Spleen (tissue), 11 donors: ENCODE measurements at regions not wholly inside any gene's neighbourhood (a gene's known extent, or its start where the extent isn't known, plus 50 kb on each side); places are given as distances from the start of the nearest gene placed in this dataset.

Experiments
- DNase-seq: peaks from one replicate; pipeline ENCODE4 v3.0.0-alpha.2; 2020
- H3K27ac ChIP-seq, 8 donors: fragments of 200-600 bp; sonication (generic) in 7 of 8; 1 replicate in 4 of 8; 2 replicates in 4 of 8; pipeline versions ENCODE4 v1.5.0 to v1.8.0; 2016 to 2021; ENCODE audit warnings: inconsistent platforms in 4 of 8, mild to moderate bottlenecking in 4 of 8, moderate library complexity in 1 of 8
- H3K27me3 ChIP-seq, 7 donors: fragments of 200-600 bp; sonication (generic) in 6 of 7; replicated peaks in 1 of 7; 1 replicate in 4 of 7; 2 replicates in 3 of 7; pipeline versions ENCODE4 v1.5.0 to v1.8.0; 2016 to 2021; ENCODE audit warnings: inconsistent platforms in 3 of 7, mild to moderate bottlenecking in 1 of 7
- H3K36me3 ChIP-seq, 6 donors: fragments of 200-600 bp; sonication (generic) in 5 of 6; 1 replicate in 4 of 6; 2 replicates in 2 of 6; pipeline versions ENCODE4 v1.5.0 to v1.8.0; 2016 to 2021; ENCODE audit warnings: inconsistent platforms in 2 of 6
- H3K4me1 ChIP-seq, 6 donors: fragments of 200-600 bp; sonication (generic) in 5 of 6; 1 replicate in 3 of 6; 2 replicates in 3 of 6; pipeline versions ENCODE4 v1.5.0 to v1.8.0; 2016 to 2021; ENCODE audit warnings: inconsistent platforms in 3 of 6
- H3K4me3 ChIP-seq, 8 donors: fragments of 200-600 bp; sonication (generic) in 7 of 8; 1 replicate in 4 of 8; 2 replicates in 4 of 8; pipeline versions ENCODE4 v1.5.0 to v1.8.0; 2016 to 2021; ENCODE audit warnings: inconsistent platforms in 4 of 8, mild to moderate bottlenecking in 4 of 8, moderate library complexity in 2 of 8
- H3K9me3 ChIP-seq, 8 donors: fragments of 200-600 bp; sonication (generic) in 7 of 8; 1 replicate in 4 of 8; 2 replicates in 4 of 8; pipeline versions ENCODE4 v1.5.0 to v1.8.0; 2016 to 2021; ENCODE audit warnings: inconsistent platforms in 4 of 8
- CTCF ChIP-seq, 11 experiments: fragments of 200-600 bp in 7 of 11; fragments of 450-650 bp in 4 of 11; sonication (generic) in 4 of 11; IDR thresholded peaks in 8 of 11; conservative IDR thresholded peaks in 3 of 11; 1 replicate in 7 of 11; 2 replicates in 4 of 11; pipeline versions ENCODE4 v1.4.0 to v1.8.0; 2016 to 2021; ENCODE audit warnings: antibody characterized with exemption in 11 of 11, inconsistent platforms in 4 of 11, mild to moderate bottlenecking in 1 of 11
- POLR2A ChIP-seq, 3 donors: fragments of 450-650 bp; IDR thresholded peaks; one replicate each; pipeline ENCODE4 v1.5.1; 2017; ENCODE audit warnings: antibody characterized with exemption in 3 of 3, mild to moderate bottlenecking in 1 of 3
- POLR2AphosphoS5 ChIP-seq, 3 donors: sonication (generic); formaldehyde crosslinking; IDR thresholded peaks; one replicate each; pipeline ENCODE4 v1.5.1; 2017; ENCODE audit warnings: antibody characterized with exemption in 3 of 3
- WGBS, 5 donors: extraction: QIAGEN DNeasy Blood & Tissue Kit in 3 of 5; methylation state at CpG; one replicate each; pipeline versions ENCODE4 v1.1.5 to v1.1.7; 2013 to 2018; 5-methylcytosine and 5-hydroxymethylcytosine counted together
- intact Hi-C: fragments of 100-400 bp; cut with DNase I; formaldehyde crosslinking; loops from one replicate; pipeline ENCODE4 v1.15.0; 2023; ENCODE audit warnings: low total_unique reads
- donor health status: healthy with polysubstance abuse.
- donor health status: DM: no; HTN: no; CAD: no; lungs with moderate emphysema.
- donor health status: DM: no; HTN: no; CAD: no.
- donor health status: Bipolar disorder and iron deficiency.
- donor health status: healthy.
- donor health status: DM: no; HTN: no; CAD: no.
- donor health status: DM: yes; HTN: yes; CAD: no.

GRCh38 chr3:88230638-88231037 lies 80.9 kb downstream of the C3orf38 start:
- H3K27me3 ChIP-seq = no peaks in the 10 kb centered on the region
- DNase-seq = no peak
- WGBS, 5 donors = 87 to 92% (median 91%) methylated on average over 7 of the region's 7 CpGs
- no peak for TF ChIP-seq CTCF (IDR thresholded peaks at IDR 0.05 in 8 of 11, conservative IDR thresholded peaks at IDR 0.05 in 3 of 11)
- TF ChIP-seq POLR2AphosphoS5 (IDR thresholded peaks at IDR 0.05) = no peak
- no peak for TF ChIP-seq POLR2A (IDR thresholded peaks at IDR 0.05)
- no peaks in the 10 kb centered on the region for H3K36me3 ChIP-seq
- no peaks in the 10 kb centered on the region for H3K4me1 ChIP-seq
- no peak overlapping the region for H3K27ac ChIP-seq
- no peaks in the 10 kb centered on the region for H3K9me3 ChIP-seq
- intact Hi-C loops = no loop called here
- H3K4me3 ChIP-seq = no peak overlapping the region

GRCh38 chr3:88231207-88231606 lies 81.4 kb downstream of the C3orf38 start:
- WGBS, 5 donors = 87 to 92% (median 87%) methylated on average over 4 of the region's 4 CpGs

GRCh38 chr3:88231632-88232031 lies 81.9 kb downstream of the C3orf38 start:
- Histone ChIP-seq H3K36me3 (no peaks in the 10 kb centered on the region), H3K4me3 (no peak overlapping the region), H3K27me3 (no peaks in the 10 kb centered on the region), H3K27ac (no peak overlapping the region), H3K9me3 (no peaks in the 10 kb centered on the region), H3K4me1 (no peaks in the 10 kb centered on the region)
- TF ChIP-seq POLR2AphosphoS5 (IDR thresholded peaks at IDR 0.05) = no peak
- TF ChIP-seq POLR2A (IDR thresholded peaks at IDR 0.05) = no peak
- no peak for TF ChIP-seq CTCF (IDR thresholded peaks at IDR 0.05 in 8 of 11, conservative IDR thresholded peaks at IDR 0.05 in 3 of 11)
- WGBS, 5 donors = 54 to 77% (median 61%) methylated on average over 1 of the region's 1 CpG
- no peak for DNase-seq
- intact Hi-C loops = no loop called here

More at GRCh38 chr3:88231207-88231606, 81.4 kb downstream of the C3orf38 start:
- H3K36me3 ChIP-seq = no peaks in the 10 kb centered on the region
- H3K4me3 ChIP-seq = no peak overlapping the region
- no peak overlapping the region for H3K27ac ChIP-seq
- H3K27me3 ChIP-seq = no peaks in the 10 kb centered on the region
- TF ChIP-seq POLR2A (IDR thresholded peaks at IDR 0.05) = no peak
- no peak for TF ChIP-seq POLR2AphosphoS5 (IDR thresholded peaks at IDR 0.05)
- no peak for TF ChIP-seq CTCF (IDR thresholded peaks at IDR 0.05 in 8 of 11, conservative IDR thresholded peaks at IDR 0.05 in 3 of 11)
- H3K4me1 ChIP-seq = no peaks in the 10 kb centered on the region
- intact Hi-C loops = no loop called here
- no peaks in the 10 kb centered on the region for H3K9me3 ChIP-seq
- DNase-seq = no peak

GRCh38 chr3:88235102-88235501 lies 85.3 kb downstream of the C3orf38 start:
- H3K4me1 ChIP-seq = no peaks in the 10 kb centered on the region

More at GRCh38 chr3:88235102-88235501, 85.3 kb downstream of the C3orf38 start:
- intact Hi-C loops = no loop called here
- H3K36me3 ChIP-seq = no peaks in the 10 kb centered on the region
- no peak overlapping the region for H3K27ac ChIP-seq
- no peak overlapping the region for H3K4me3 ChIP-seq
- 0 to 52% (median 28%) methylated on average over 1 of the region's 1 CpG for WGBS, 5 donors
- no peaks in the 10 kb centered on the region for H3K27me3 ChIP-seq
- TF ChIP-seq POLR2AphosphoS5 (IDR thresholded peaks at IDR 0.05) = no peak
- TF ChIP-seq POLR2A (IDR thresholded peaks at IDR 0.05) = no peak
- no peak for TF ChIP-seq CTCF (IDR thresholded peaks at IDR 0.05 in 8 of 11, conservative IDR thresholded peaks at IDR 0.05 in 3 of 11)
- DNase-seq = no peak
- H3K9me3 ChIP-seq = no peaks in the 10 kb centered on the region
